ENCODE measurements at regions not wholly inside any gene's neighbourhood (a gene's known extent, or its start where the extent isn't known, plus 50 kb on each side); places are given as distances from the start of the nearest gene placed in this dataset.
"Not testable (repeated sequence)": the region's sequence is repeated elsewhere in the genome, so short reads cannot be mapped to it uniquely, and the experiment has no call there.

DNA sequence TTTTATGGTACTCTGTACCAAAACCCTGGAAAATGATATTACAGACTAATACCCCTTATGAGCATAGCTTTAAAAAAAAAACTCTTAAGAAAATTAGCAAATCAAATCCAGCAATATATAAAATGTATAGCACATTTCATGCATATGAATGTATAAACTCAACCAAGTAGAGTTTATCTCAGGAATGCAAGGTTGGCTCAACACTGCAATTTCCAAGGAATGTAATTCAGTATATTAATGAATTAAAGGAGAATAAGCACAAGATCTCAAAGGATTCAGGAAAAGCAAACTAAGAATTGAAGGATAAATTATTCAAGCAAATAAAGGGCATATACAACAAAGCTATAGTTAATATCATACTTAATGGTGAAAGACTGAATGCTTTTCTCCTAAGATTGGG lies 61.9 kb upstream of the RPL38 start:
- no peak for DNase-seq (ENCODE audit: low spot score)

DNA sequence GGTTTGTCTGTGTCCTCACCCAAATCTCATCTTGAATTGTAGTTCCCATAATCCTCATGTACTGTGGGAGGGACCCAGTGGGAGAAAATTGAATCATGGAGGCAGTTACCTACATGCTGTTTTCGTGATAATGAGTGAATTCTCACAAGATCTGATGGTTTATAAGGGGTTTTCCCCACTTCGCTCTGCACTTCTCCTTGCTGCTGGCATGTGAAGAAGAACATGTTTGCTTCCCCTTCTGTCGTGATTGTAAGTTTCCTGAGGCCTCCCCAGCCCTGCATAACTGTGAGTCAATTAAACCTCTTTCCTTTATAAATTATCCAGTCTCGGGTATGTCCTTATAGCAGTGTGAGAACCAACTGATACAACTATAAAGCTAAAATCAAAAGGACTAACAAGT lies 60.2 kb upstream of the RPL38 start:
- not testable (repeated sequence) for DNase-seq (ENCODE audit: low spot score)

DNA sequence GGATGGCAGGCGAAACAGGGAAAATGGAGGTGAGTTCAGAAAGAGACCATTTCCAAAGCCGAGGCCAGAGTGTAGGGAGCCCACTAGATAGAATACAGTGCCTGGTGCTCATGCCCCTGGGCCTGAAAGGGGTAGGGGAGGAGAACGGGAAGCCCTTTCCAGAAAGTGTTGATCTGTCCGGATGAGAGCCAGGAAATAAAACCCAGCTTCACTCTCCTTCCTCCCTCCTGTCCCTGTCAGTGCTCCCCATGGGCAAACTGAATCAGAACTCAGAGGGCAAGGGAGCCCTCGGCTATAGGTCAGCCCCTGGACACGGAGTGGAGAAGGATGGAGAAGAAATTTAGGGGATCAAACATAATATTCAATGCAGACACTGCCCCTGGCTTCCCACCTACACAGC lies 57.7 kb upstream of the RPL38 start:
- DNase-seq (ENCODE audit: low spot score): no peak

DNA sequence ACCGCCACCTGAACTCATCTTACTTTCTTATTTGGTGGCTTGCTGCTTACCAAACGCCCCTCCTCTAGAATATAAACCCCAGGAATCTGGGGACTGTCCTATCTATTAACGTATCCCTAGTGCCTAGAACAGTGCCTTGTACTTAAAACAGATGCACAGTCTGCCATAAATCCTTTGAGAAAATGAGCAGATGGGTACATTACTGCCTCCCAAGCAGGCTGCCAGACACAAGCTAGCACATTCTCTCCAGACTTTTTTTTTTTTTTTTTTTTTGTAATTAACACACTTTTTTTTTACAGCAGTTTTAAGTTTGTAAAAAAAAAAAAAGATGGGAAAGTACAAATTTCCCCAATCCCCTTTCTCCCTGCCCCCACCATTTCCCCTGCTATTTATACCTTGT lies 57.3 kb upstream of the RPL38 start:
- no peak for DNase-seq (ENCODE audit: low spot score)

DNA sequence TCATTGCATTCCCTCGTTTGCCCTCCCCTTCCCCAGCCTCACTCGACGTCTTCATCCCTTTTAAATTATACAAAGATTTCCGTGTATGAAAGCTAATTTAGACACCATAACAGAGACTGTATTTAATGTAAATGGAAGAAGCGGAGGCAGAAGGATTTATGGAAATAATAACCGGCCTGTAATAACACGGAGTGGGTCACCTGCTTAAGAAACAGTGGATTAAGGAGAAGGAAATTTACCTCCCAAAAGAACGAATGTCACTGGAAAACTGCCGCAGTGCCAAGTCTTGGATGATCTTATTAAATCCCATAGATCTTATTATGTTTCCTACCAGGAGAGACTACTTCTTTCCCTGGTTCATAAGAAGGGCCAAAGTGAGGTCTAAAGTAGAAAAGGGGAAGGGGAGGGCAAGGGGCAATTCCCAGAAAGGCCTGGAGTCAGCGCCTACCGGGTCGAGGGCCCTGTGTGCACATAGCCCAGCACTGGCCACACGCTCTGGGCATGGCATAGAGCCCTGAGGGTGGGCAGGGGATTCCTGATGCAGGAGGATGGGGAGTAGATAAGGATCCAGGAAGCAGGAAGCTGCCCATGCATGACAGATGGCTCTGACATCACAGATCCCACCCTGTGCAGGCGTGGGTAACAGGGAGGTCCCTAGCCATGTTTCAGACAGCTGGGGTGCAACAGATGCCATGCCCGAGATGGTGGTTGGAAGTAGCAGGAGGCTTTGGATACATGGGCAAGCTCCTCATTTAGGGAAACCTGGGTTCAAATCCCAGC lies 56.2 kb upstream of the RPL38 start:
- no peak for DNase-seq (ENCODE audit: low spot score)

DNA sequence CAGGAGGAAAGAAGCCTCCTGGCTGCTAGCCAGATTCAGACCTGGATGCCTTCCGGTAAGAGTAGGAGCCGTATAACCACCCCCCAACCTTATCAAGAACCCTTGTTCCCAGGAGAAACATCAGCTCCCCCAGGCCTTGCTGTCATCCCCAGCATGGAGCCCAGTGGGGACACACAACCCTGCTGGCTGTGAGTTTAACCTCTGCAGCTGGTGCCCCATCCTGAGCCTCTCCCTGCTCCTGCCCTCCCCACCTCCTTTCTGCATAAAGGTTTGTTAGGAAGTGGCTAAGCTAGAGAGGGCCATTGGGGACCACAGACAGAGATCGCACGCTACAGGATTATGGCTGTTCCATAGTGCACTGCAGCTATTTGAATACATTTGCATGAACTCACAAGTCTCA lies 55.5 kb upstream of the RPL38 start:
- DNase-seq (ENCODE audit: low spot score): no peak

DNA sequence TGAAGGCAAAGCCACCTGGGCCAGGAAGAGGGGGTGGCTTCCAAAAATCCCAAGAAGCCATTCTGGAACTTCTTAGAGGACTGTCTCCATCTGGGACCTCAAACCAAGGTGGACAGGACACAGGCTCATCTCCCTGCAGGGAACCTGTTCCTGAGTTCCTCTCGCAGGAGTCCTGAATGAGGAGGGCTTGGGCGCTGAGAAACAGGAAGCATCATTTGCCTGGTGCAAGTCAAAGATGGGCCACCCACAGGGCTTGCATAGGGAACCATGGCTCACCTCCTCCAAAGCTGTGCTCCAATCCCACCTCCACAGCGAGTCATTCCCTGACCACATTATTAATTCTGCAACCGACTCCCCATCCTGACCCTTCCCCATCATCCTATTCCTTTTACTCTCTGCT lies 55.0 kb upstream of the RPL38 start:
- no peak for DNase-seq (ENCODE audit: low spot score)

DNA sequence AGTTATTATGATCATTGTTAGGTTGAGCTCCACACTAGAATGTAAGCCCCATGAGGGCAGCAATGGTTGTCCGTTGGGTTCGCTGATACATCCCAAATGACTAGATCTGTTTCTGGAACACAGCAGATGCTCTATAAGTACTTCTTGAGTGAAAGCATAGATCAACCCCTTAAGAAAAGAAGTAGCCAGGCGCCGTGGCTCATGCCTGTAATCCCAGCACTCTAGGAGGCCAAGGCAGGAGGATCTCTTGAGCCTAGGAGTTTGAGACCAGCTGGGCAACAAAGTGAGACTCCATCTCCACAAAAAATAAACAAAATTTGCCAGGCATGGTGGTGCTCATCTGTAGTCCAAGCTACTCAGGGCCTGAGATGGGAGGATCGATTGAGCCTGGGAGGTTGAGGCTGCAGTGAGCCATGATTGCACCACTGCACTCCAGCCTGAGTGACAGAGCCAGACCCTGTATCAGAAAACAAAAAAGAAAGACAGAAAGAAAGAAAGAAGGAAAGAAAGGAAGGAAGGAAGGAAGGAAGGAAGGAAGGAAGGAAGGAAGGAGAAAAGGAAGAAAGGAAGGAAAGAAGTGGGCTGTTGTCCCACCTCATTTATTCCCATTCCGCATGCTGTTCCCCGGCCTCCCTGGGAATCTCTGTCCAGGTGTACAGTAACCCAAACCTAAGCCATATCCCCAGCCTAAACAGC lies 54.4 kb upstream of the RPL38 start:
- no peak for DNase-seq (ENCODE audit: low spot score)

DNA sequence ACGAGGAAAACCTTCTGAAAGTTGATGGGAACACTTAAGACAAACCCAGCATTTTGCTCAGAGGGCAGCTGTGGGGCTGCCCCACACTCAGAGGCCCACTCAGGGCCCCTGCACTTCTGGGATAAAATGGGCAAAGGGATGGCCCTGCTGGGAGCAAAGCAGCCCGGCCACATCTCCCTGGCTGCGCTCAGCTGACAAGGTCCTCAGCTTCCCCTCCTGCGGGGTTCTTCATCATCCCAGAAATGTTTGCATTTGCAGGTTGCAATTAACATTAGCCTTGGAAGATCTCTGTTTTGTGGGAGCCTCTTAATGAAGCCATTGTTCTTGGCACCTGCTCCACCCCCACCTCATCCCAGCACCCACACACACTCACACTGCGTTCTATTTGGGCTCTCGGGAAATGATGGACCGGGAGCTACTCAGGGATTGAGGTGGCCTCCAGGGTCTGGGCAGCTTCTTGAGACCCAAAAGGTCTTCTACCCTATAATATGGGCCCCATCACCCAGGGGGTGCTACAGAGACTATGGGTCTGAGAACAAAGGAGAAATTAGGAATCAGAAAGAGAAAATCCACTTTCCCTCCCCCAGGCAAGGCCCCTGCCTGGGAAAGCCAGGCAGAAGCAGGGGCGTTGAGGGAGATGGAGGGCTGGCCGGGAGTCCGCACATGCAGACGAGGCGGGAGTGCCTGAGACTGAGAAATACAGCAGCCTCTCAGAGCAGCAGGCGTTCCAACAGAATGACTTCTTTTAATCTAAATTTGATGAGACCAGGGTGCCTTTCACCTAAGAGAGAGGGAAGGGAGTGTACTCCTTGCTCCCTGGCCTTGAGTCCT lies 53.7 kb upstream of the RPL38 start:
- DNase-seq (ENCODE audit: low spot score): no peak

DNA sequence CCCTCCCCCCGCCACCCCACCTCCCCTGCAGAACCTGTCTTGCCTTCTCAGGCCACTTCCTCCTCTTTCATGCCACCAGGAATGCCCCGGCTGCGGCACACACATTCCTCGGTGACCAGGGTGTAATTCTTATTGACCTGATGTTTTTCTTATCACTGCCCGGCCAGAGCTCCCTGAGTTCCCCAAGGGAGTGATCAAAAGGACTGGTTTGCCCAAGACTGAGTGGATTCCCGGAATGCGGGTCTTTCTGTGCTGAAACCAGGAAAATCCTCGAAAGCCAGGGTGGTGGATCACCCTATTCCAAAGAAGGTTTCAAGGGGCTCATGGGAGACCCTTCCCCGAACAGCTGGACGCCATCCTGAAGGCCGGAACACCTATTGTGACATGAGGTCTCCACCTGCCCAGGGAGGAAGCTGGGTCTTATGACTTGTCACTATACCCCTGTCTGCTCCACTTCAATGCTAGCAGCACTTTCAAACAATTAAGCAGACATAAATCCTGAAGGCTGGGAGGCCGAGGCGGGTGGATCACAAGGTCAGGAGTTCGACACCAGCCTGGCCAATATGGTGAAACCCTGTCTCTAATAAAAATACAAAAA lies 53.0 kb upstream of the RPL38 start:
- no peak for DNase-seq (ENCODE audit: low spot score)

DNA sequence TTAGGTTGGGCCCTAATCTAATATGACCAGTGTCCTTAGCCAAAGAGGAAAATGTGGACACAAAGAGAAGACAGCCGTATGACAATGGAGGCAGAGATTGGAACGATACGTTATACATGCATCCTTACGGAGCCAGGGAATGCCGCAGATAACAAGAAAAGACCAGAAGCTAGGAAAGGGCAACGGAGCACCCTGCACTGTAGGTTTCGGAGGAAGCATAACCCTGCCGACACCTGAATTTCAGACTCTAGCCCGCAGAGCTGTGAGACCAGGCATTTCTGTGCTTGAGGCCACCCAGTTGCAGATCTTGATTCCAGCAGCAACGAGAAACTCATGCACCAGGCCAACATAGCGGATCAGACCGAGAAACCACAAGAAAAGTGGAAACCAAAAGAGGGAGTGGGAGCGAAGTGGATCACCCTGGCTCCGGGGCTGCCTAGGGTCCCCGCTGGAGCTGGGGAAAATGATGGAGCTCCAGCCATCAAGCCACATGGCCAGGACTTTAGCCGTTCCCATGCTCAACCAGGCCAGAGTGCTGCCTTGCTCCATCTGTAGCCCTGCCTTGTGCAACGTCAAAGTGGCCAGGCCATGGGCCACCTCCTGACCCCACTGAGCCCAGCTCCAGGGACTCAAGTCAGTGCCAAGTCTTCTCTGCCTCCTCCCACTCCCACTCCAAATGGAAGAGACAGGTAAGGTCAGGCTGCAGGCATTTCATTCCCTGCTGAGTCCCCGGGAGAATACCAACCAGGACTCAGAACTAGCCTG lies 51.7 kb upstream of the RPL38 start:
- DNase-seq (ENCODE audit: low spot score): no peak

DNA sequence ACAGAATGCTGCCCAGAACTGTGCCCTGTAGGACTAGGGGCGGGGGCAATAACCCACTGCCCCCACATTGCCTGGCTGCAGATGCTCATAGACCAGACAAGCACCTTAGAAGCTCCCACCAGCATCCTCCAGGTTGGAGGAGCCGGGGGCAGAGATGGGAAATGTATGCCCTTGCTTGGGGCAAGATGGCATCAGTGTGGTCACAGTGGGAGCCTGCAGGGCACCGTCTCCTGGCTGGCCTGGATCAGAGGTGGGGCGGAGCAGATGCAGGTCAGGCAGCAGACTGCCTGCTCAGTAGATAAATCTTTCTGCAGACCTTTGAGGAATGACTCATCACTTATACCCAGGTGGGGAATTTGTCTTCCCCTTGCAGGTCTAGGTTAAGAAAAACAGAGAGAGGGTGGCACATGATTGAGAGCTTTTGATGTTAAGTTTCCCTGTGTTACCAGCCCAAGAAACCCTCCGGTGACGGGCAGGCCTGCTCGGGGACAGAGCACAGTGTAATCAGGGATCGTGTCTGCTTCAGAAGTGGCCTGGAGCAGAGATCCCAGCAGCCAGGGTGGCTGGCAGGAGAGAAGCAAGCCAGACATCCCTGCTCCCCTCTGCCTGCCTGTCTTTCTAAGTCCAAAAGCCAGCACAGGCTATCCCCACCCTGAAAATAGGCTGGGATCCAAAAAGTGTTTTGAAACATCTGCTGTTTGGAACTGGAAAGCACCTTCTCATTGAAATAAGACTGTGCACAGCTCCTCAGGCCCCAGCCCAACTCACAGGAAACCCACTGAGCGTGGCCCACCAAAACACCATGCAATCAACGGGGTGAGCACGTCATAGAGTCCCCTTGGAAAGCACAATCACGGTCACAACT lies 50.7 kb upstream of the RPL38 start:
- no peak for DNase-seq (ENCODE audit: low spot score)

DNA sequence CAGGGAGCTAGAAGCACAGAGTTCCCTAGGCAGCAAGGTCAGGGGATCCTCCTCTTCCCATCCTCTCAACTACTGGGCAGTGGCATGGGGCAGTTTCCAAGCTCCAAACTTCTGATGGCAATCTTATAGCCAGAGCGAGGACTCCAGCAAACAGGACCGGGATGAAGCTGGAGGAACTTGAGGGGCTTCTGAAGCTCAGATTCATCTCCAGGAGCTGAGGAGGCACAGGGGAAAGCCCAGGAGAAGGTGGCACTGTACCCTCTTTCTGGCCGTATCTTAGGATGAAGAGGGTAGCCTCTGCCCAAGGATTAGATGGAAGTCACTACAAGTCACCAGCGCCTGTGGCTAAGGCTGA lies 50.0 kb upstream of the RPL38 start:
- DNase-seq (ENCODE audit: low spot score): no peak
